ENCODE measurements at regions not wholly inside any gene's neighbourhood (a gene's known extent, or its start where the extent isn't known, plus 50 kb on each side); places are given as distances from the start of the nearest gene placed in this dataset.
"Not testable (repeated sequence)": the region's sequence is repeated elsewhere in the genome, so short reads cannot be mapped to it uniquely, and the experiment has no call there.

DNA sequence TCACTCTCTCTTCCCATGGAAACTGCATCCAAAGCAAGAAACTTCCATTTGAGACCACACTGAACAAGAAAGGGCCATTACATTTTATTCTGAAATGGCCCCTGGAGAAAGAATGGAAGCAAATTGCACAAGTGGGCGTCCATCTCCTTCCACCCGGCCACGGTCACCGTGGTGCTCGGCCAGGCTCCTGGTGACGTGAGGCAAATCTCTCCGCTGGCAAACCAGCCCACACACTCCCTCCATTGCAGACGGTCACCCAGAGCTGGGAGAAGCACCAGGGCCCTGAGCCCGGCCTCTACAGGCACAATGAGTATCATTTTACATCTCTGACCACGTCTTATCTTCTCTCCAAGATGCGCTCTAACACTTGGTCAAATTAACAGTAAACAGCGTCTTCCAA lies 126.1 kb upstream of the FAM20C start:
- DNase-seq (ENCODE audit: low read depth): no peak
- H3K4me3 ChIP-seq (ENCODE audit: low read depth, low read length): no peak overlapping the region
- TF ChIP-seq CTCF (conservative IDR thresholded peaks at IDR 0.05; ENCODE audit: low read depth, low read length): no peak

DNA sequence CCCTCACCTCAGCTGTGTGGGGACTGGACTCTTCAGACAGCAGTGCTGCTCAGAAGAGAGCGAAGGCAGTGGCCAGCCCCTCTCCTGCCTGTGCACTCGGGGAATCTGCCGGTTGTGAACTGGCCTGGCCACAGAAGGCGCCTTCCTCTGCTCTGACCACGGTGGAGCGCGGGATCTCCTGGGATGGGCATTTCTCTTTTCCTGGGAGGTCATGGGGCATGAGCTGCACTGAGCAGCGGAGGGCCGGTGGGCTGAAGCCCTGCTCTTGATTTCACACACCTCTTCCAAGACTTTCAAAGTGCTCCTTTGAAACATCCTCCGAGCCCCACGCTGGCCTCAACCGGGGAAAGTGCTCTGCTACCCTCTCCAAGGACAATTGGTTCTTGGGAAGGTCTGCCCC lies 125.6 kb upstream of the FAM20C start:
- H3K4me3 ChIP-seq (ENCODE audit: low read depth, low read length): no peak overlapping the region
- no peak for DNase-seq (ENCODE audit: low read depth)
- TF ChIP-seq CTCF (conservative IDR thresholded peaks at IDR 0.05; ENCODE audit: low read depth, low read length): no peak

DNA sequence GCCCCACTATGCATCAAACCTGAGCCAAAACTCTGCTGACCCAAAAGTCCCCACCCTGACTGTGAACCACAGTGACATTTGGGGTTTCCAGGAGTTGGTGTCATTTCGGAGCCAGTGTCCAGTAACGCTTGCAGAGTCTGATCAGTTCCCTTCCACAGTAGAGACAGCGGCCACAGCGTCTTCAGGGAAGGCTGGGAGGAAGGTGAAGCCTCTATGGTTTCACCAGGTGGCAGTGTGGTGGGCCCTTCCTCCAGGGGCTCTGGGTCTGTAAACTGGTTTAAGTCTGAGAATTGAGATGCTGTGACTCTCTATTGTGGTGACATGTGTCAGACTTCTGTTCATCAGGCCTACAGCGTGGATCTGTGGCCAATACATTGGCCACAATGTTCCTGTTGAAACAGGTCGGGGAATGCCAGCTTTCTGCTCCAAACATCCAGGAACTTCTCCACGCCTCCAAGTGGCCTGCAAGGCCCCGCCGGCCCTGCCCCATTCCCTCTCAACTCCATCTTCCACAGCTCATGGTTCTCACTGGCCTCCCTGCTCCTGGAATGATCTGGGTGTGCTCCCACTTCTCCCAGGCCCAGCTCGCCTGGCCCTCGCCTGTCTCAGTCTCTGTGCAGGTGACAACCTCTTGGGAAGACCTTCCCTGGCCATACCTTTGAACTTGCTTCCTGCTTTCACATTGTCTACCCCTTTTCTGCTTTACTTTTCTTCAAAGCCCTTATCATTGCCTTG lies 124.5 kb upstream of the FAM20C start:
- H3K4me3 ChIP-seq (ENCODE audit: low read depth, low read length): no peak overlapping the region
- no peak for DNase-seq (ENCODE audit: low read depth)
- TF ChIP-seq CTCF (conservative IDR thresholded peaks at IDR 0.05; ENCODE audit: low read depth, low read length): peak; percentile 35

DNA sequence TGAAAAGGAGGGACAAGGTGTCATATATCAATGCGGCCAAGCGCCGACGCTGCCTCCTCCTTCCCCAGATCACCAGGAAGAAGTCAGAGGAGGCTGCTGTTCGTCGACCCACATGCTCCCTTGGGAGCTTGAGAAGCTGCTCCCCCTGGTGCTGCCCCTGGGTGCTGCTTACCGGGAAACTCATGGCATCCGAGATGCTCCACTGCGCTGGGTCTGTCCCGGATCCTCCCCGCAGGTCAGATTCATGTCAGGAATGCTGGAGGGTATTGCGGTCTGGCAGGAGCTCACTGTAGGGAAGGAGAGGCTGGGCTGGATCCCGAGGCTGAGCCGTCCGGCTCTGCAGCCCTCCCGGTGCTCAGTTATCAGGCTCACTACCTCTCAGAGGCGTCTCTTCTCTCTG lies 123.7 kb upstream of the FAM20C start:
- DNase-seq (ENCODE audit: low read depth): no peak
- TF ChIP-seq CTCF (conservative IDR thresholded peaks at IDR 0.05; ENCODE audit: low read depth, low read length): peak; percentile 26
- no peak overlapping the region for H3K4me3 ChIP-seq (ENCODE audit: low read depth, low read length)

DNA sequence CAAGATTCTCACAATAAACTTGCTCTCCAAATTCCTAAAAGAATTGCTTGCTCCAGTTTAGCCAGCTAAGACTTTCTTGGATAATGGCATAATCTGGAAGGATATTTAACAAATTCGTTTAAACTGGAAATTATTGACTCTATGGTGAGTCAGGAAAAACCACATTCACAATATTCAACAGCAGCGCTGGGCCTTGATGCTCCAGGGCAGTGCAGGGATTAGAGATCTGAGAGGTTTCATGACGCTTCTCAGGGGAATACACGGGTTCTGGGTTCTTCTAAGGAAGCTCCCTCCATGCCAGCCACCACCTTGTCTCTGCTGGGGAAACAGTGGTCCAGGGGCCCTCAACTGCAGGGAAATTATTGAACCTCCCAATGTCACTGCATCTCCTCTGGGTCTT lies 123.3 kb upstream of the FAM20C start:
- DNase-seq (ENCODE audit: low read depth); H3K4me3 ChIP-seq (ENCODE audit: low read depth, low read length): not testable (repeated sequence)

GRCh38 chr7:69499-70123 lies 122.8 kb upstream of the FAM20C start:
- not testable (repeated sequence) for DNase-seq (ENCODE audit: low read depth); H3K4me3 ChIP-seq (ENCODE audit: low read depth, low read length)

GRCh38 chr7:70207-70606 lies 122.2 kb upstream of the FAM20C start:
- not testable (repeated sequence) for H3K4me3 ChIP-seq (ENCODE audit: low read depth, low read length); DNase-seq (ENCODE audit: low read depth)

DNA sequence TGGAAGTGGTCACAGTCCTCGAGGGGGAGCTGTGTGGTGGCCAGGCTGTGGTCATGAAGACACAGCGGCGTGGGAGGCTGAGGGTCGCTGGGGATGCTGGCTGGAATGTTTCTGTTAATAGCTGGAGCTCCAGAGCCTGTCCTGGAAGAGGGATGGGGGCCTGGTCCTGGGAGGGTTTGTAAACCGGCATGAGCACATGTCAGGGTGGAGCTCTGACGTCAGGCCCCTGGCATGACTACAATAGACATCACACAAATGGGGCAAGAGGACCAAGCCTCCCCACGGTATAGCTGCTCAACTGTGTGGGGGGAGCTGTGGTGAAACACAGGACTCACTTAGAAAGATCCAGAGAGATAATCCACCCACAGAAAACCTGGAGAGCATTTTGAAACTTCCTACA lies 121.4 kb upstream of the FAM20C start:
- DNase-seq (ENCODE audit: low read depth); H3K4me3 ChIP-seq (ENCODE audit: low read depth, low read length): not testable (repeated sequence)

DNA sequence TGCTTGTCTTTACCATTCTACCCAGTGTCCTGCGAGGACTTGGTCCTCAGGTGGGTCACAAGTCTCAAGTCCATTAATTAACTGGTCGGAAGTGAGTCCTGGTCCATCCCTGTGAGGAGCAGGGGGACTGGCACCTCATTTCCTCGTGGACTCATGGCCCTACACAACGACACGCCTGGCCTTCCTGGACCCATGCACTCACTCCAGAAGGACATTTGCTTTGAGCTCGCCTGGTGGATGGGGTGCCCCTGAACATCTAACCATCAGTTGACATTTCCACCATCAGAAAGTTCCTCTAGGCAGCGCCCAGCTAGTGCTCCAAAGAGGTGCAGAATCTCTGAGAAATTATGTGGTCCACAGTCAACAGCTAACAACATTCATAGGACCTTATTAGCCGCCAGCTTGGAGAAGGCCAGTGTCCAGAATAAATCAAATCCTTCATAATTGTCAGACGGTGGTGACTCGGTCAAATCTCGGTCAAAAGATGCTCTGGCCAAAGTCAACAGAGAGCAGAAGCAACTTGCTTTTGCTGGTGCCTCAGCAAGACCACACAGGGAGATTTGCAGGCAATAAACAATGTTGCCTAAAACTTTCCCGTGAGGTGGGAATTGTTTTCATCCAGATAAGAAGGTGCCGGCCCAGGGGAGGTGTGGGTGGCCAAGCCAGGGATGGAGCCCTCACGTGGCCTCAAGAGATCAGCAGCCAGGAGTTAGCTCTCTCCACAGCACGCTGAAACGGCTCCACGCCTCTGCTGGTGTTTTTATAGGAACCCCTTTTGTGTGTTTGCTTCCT lies 119.9 kb upstream of the FAM20C start:
- H3K4me3 ChIP-seq (ENCODE audit: low read depth, low read length); DNase-seq (ENCODE audit: low read depth): not testable (repeated sequence)

- not testable (repeated sequence) for H3K4me3 ChIP-seq (ENCODE audit: low read depth, low read length); DNase-seq (ENCODE audit: low read depth)
These were observed 119.4 kb upstream of the FAM20C start for GRCh38 chr7:73058-73331.

DNA sequence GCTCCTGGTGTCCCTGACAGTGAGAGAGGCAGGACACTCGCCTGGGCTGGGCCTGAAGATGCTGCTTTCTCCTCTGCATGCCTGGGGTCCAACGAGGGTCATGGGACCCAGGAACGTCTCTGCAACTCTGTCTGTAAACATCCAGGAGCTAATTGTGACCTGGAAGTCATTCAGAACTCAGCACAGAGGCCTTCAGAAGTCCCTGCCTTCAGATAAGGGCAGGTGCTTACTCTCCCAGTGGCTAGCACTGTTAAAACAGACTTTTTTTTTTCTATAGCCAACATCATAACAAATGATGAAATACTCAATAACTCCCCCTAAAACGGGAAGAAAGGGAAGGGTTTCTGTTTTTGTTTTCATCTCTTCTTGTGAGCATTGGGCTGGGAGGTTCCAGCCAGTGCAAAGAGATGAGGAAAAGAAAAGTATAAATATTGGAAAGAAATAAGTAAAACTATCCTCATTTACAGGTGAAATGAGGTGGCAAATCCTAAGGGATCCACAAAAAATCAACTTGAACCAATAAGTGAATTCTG lies 118.3 kb upstream of the FAM20C start:
- not testable (repeated sequence) for DNase-seq (ENCODE audit: low read depth); H3K4me3 ChIP-seq (ENCODE audit: low read depth, low read length)

- not testable (repeated sequence) for DNase-seq (ENCODE audit: low read depth); H3K4me3 ChIP-seq (ENCODE audit: low read depth, low read length)
These were observed 116.9 kb upstream of the FAM20C start for GRCh38 chr7:75511-75910.

GRCh38 chr7:76202-76601 lies 116.2 kb upstream of the FAM20C start:
- not testable (repeated sequence) for DNase-seq (ENCODE audit: low read depth); H3K4me3 ChIP-seq (ENCODE audit: low read depth, low read length)

DNA sequence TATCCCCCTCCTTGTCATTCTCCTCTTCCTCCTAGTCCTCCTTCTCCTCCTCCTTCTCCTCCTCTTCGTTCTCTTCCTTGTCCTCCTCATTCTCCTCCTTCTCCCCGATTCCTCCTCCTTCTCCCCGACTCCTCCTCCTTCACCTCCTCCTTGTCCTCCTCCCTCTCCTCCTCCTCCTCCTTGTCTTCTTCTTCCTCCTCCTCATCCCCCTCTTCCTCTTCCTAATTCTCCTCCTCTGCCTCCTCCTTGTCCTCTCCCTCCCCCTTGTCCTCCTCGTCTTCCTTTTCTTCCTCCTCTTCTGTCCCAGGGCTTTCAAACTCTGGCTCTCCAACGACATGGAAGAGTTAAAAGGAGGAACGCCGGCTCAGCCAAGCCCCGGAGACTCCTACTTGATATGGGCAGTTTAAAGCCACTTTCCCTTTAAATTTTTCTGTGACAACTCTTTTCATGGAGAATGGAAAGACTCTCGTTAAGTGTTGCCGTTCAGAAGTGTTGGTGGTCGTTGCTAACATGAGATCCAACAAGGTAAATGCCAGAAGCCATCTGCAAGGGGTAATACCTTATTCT lies 115.5 kb upstream of the FAM20C start:
- DNase-seq (ENCODE audit: low read depth); H3K4me3 ChIP-seq (ENCODE audit: low read depth, low read length): not testable (repeated sequence)

All from epithelial cell of proximal tubule (primary cell).